Activated naive CD4-positive, alpha-beta T cell treated with anti-CD3 and anti-CD28 coated beads, Interleukin-2, amount 50 U/mL, for 72 hours (primary cell): ENCODE measurements at regions not wholly inside any gene's neighbourhood (a gene's known extent, or its start where the extent isn't known, plus 50 kb on each side); places are given as distances from the start of the nearest gene placed in this dataset.

Experiments
- ATAC-seq, 2 donors: fragments of 150-1000 bp; cut with Tn5 transposase; 2 replicates each; pipeline ENCODE4 v1.10.0; 2021; ENCODE audit warnings: mild to moderate bottlenecking in 2 of 2, moderate library complexity in 2 of 2
- DNase-seq, 2 donors: peaks; one replicate each; pipeline ENCODE4 v3.0.0; 2021 to 2022; ENCODE audit warnings: low spot score in 2 of 2
- H3K27ac Mint-ChIP-seq, 2 donors: one replicate each; pipeline ENCODE4 v1.8.0; 2022; ENCODE audit warnings: mild to moderate bottlenecking in 2 of 2, mixed read lengths in 2 of 2
- H3K36me3 Mint-ChIP-seq, 2 donors: one replicate each; pipeline ENCODE4 v1.8.0; 2022; ENCODE audit warnings: mixed read lengths in 2 of 2
- H3K9me3 Mint-ChIP-seq, 2 donors: one replicate each; pipeline ENCODE4 v1.8.0; 2022; ENCODE audit warnings: mixed read lengths in 2 of 2

- Mint-ChIP-seq H3K27ac (no peak overlapping the region), H3K36me3 (no peaks in the 10 kb centered on the region), H3K9me3 (peaks cover 0 to 5% of the 10 kb centered on the region in 2 donors)
- no peak for DNase-seq
- ATAC-seq = peak in 1 of 2 donors; percentile 39
These were observed 272.7 kb downstream of the SOX9 start for GRCh38 chr17:72393553-72393952.

DNA sequence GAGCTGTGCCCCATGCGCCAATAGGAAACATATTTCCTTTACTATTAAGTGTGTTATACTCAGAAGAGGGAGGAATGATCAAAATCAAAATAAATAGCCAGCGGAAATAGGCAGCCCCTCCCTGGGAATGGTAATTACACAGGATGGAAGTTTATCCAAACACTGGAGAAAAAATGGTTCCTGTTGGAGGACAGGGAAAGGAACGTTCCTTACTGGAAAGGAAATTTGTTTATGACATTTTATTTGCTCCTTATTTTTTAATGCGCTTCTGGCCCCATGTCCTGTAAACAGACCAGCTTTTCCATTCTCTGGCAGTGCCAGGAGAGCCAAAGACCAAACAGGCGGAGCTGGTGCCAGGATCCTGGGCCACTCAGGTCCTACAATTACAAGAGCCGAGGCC is 273.7 kb downstream of the SOX9 start:
- no peak overlapping the region for H3K27ac Mint-ChIP-seq
- H3K36me3 Mint-ChIP-seq = no peaks in the 10 kb centered on the region
- ATAC-seq (no peak), DNase-seq (no peak)
- peaks cover 0 to 5% of the 10 kb centered on the region in 2 donors for H3K9me3 Mint-ChIP-seq

- H3K27ac Mint-ChIP-seq = no peak overlapping the region
- ATAC-seq (no peak), DNase-seq (no peak)
- peaks cover 4 to 5% of the 10 kb centered on the region in 2 donors for H3K9me3 Mint-ChIP-seq
- H3K36me3 Mint-ChIP-seq = no peaks in the 10 kb centered on the region
These were observed 275.3 kb downstream of the SOX9 start for GRCh38 chr17:72396121-72396520.

DNA sequence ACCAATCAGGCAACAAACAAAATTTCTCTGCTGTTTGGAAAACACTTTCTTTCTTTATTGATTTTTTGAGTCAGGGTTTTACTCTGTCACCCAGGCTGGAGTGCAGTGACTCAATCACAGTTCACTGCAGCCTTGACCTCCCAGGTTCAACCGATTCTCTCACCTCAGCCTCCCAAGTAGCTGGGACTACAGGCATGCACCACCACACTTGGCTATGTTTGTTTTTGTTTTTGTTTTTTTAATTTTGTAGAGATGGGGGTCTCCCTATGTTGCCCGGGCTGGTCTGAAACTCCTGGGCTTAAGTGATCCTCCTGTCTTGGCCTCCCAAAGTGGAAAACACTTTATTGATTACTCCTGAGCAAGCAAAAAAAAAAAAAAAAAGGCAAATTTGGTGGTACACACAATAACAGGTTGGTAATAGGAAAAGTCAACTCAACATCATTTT is 276.4 kb downstream of the SOX9 start:
- DNase-seq (no peak), ATAC-seq (no peak)
- no peaks in the 10 kb centered on the region for H3K36me3 Mint-ChIP-seq
- H3K9me3 Mint-ChIP-seq = peaks cover 5 to 6% of the 10 kb centered on the region in 2 donors
- no peak overlapping the region for H3K27ac Mint-ChIP-seq

- DNase-seq = no peak
- ATAC-seq = no peak
- no peaks in the 10 kb centered on the region for H3K36me3 Mint-ChIP-seq
- no peak overlapping the region for H3K27ac Mint-ChIP-seq
- H3K9me3 Mint-ChIP-seq = peaks cover 5 to 6% of the 10 kb centered on the region in 2 donors
These were observed 276.9 kb downstream of the SOX9 start for GRCh38 chr17:72397687-72398086.

DNA sequence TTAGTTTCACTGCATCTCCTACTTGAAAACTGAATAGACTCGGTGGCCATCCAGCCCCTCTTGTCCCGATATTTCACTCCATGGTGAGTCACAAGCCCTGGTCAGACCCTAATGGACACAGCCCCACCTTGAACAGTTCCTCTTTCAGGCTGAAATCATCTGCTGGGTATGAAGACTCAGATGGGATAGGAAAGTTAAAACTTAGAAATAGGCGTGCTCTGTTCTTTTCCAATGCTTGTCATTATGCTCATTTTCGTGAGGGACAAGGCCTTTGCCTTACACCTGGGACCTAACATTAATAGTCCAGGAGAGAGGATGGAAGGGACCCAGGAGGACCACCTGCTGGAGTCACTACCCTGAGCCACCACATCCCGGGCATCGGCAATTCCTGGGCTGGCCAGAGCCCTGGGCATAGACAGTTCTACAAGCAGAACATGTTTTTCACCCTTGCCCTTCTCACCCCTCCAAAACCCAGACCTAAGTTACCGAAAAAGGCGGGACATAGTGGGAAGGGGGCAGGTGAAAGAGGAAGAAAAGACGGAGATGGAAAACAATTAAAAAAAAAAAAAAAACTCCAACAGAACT is 278.3 kb downstream of the SOX9 start:
- peaks cover 5 to 6% of the 10 kb centered on the region in 2 donors for H3K9me3 Mint-ChIP-seq
- H3K27ac Mint-ChIP-seq = no peak overlapping the region

GRCh38 chr17:72399608-72400487 is 279.0 kb downstream of the SOX9 start:
- Mint-ChIP-seq H3K36me3 (no peaks in the 10 kb centered on the region), H3K27ac (no peak overlapping the region), H3K9me3 (peaks cover 5 to 6% of the 10 kb centered on the region in 2 donors)
- ATAC-seq (no peak), DNase-seq (no peak)

More for the DNA sequence above, 278.3 kb downstream of the SOX9 start:
- no peaks in the 10 kb centered on the region for H3K36me3 Mint-ChIP-seq
- no peak for DNase-seq
- no peak for ATAC-seq

GRCh38 chr17:72400488-72400827 is 279.6 kb downstream of the SOX9 start:
- Mint-ChIP-seq H3K9me3 (peaks cover 5 to 6% of the 10 kb centered on the region in 2 donors), H3K27ac (no peak overlapping the region), H3K36me3 (no peaks in the 10 kb centered on the region)
- DNase-seq (no peak), ATAC-seq (no peak)

DNA sequence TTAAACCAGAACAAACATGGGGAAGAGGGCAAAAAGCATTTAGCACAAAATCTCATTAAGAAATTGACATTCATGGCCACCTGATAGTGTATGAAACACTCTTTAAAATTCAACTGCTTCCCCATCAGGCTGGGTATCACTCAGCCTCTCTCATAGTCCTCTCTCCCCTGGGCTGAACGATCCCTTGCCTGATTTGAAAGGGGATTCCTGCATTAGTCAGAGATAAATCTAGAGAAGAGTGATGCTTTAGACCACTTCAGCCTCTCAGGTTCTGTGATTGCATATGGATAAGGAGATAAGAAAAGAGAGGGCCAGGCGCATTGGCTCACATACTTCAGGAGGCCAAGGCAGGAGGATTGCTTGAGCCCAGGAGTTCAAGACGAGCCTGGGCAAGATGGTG is 280.0 kb downstream of the SOX9 start:
- no peak for DNase-seq
- no peak overlapping the region for H3K27ac Mint-ChIP-seq
- no peaks in the 10 kb centered on the region for H3K36me3 Mint-ChIP-seq
- no peak for ATAC-seq
- H3K9me3 Mint-ChIP-seq = peaks cover 5 to 6% of the 10 kb centered on the region in 2 donors

- Mint-ChIP-seq H3K27ac (no peak overlapping the region), H3K9me3 (peaks cover 5 to 6% of the 10 kb centered on the region in 2 donors)
- no peak for DNase-seq
These were observed 281.3 kb downstream of the SOX9 start for GRCh38 chr17:72401883-72402726.

GRCh38 chr17:72402727-72403210 is 281.9 kb downstream of the SOX9 start:
- ATAC-seq (no peak), DNase-seq (no peak)
- Mint-ChIP-seq H3K27ac (no peak overlapping the region), H3K9me3 (peaks cover 2 to 6% of the 10 kb centered on the region in 2 donors), H3K36me3 (no peaks in the 10 kb centered on the region)

More at GRCh38 chr17:72401883-72402726, 281.3 kb downstream of the SOX9 start:
- ATAC-seq = no peak
- H3K36me3 Mint-ChIP-seq = no peaks in the 10 kb centered on the region

DNA sequence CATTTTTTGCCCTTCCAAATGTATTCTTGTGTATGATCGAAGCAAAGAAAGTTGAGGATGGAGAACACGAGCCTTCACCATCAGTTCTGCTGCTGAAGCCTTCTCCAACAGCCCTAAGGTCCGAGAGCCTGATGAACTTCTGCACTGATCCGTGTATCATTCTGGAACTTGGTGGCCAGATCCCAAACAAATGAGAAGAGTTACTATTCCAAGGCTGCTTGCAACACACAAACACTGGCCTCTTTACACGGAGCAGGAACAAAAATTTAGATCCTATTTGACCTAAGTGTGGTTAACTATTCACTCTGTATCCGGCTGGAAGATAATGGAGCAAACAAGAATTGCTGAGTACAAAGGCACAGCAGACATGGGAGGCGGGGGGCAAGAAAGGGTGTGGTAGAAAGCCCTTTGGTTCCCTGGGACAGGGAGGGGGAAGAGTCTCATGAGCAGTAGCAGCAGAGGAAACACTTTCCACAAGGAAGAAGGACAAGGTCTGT is 282.9 kb downstream of the SOX9 start:
- no peak for ATAC-seq
- DNase-seq = no peak
- Mint-ChIP-seq H3K9me3 (peaks cover 0 to 6% of the 10 kb centered on the region in 2 donors), H3K36me3 (no peaks in the 10 kb centered on the region), H3K27ac (no peak overlapping the region)

- DNase-seq = no peak
- Mint-ChIP-seq H3K9me3 (peaks cover 0 to 6% of the 10 kb centered on the region in 2 donors), H3K27ac (no peak overlapping the region), H3K36me3 (no peaks in the 10 kb centered on the region)
- ATAC-seq = no peak
These were observed 284.1 kb downstream of the SOX9 start for GRCh38 chr17:72404872-72405271.

GRCh38 chr17:72405662-72406230 is 284.9 kb downstream of the SOX9 start:
- Mint-ChIP-seq H3K36me3 (no peaks in the 10 kb centered on the region), H3K27ac (no peak overlapping the region), H3K9me3 (peaks cover 0 to 6% of the 10 kb centered on the region in 2 donors)
- DNase-seq (no peak), ATAC-seq (no peak)

DNA sequence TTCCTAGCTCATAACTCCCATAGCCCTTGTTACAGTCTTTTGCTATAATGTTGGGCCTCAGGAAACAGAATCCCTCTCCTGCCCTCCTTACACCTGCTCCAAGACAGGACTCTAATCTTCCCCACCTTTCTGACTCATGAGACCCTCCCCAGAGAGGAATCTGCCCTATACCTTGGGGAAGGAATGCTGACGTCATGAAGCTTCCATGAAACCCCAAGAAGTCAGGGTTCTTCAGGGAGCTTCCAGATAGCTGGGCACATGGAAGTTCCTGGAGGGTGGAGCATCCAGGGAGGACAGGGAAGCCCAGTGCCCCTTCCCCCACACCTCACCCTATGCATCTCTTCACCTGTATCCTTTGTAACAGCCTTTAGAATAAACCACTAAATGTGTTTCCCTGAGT is 285.7 kb downstream of the SOX9 start:
- ATAC-seq (no peak), DNase-seq (no peak)
- H3K9me3 Mint-ChIP-seq = no peaks in the 10 kb centered on the region
- no peaks in the 10 kb centered on the region for H3K36me3 Mint-ChIP-seq
- no peak overlapping the region for H3K27ac Mint-ChIP-seq

GRCh38 chr17:72407336-72407909 is 286.6 kb downstream of the SOX9 start:
- H3K36me3 Mint-ChIP-seq = no peaks in the 10 kb centered on the region
- no peak for DNase-seq
- H3K27ac Mint-ChIP-seq = no peak overlapping the region
- H3K9me3 Mint-ChIP-seq = no peaks in the 10 kb centered on the region
- no peak for ATAC-seq
